Uterus (tissue), 3 donors: ENCODE measurements at regions not wholly inside any gene's neighbourhood (a gene's known extent, or its start where the extent isn't known, plus 50 kb on each side); places are given as distances from the start of the nearest gene placed in this dataset.

Experiments
- DNase-seq, 2 donors: peaks; one replicate each; pipeline ENCODE4 v3.0.0-alpha.2; 2019 to 2020
- H3K27ac ChIP-seq, 2 donors: fragments of 200-600 bp; sonication (generic); 1 replicate in 1 of 2; 2 replicates in 1 of 2; pipeline ENCODE4 v1.5.1; 2016 to 2018
- H3K27me3 ChIP-seq, 2 donors: fragments of 200-600 bp; sonication (generic); one replicate each; pipeline ENCODE4 v1.5.1; 2018 to 2019; ENCODE audit warnings: control low read depth in 1 of 2
- H3K36me3 ChIP-seq, 2 donors: fragments of 200-600 bp; sonication (generic); one replicate each; pipeline ENCODE4 v1.5.1; 2019; ENCODE audit warnings: control low read depth in 1 of 2
- H3K4me1 ChIP-seq, 2 donors: fragments of 200-600 bp; sonication (generic); one replicate each; pipeline ENCODE4 v1.5.1; 2018 to 2019; ENCODE audit warnings: control low read depth in 1 of 2
- H3K4me3 ChIP-seq, 2 donors: fragments of 200-600 bp; sonication (generic); 1 replicate in 1 of 2; 2 replicates in 1 of 2; pipeline ENCODE4 v1.5.1; 2018 to 2019; ENCODE audit warnings: mild to moderate bottlenecking in 1 of 2
- H3K9me3 ChIP-seq, 2 donors: fragments of 200-600 bp; sonication (generic); one replicate each; pipeline ENCODE4 v1.5.1; 2019; ENCODE audit warnings: control low read depth in 1 of 2
- POLR2A ChIP-seq, 2 donors: fragments of 450-650 bp; IDR thresholded peaks; one replicate each; pipeline ENCODE4 v1.6.1; 2016; ENCODE audit warnings: antibody characterized with exemption in 2 of 2, mild to moderate bottlenecking in 1 of 2, moderate library complexity in 1 of 2
- intact Hi-C: fragments of 100-400 bp; cut with DNase I; formaldehyde crosslinking; loops from one replicate; pipeline ENCODE4 v1.15.1; 2023; ENCODE audit warnings: low total_unique reads
- TF ChIP-seq, protein P1 (sequence below), 4 experiments: fragments of 200-600 bp in 2 of 4; fragments of 450-650 bp in 2 of 4; sonication (generic) in 2 of 4; IDR thresholded peaks; one replicate each; pipeline ENCODE4 v1.5.1; 2016 to 2019; ENCODE audit warnings: antibody characterized with exemption in 4 of 4, mild to moderate bottlenecking in 2 of 4, moderate library complexity in 1 of 4
- donor health status: DM: yes; HTN: yes; CAD: no.

DNA sequence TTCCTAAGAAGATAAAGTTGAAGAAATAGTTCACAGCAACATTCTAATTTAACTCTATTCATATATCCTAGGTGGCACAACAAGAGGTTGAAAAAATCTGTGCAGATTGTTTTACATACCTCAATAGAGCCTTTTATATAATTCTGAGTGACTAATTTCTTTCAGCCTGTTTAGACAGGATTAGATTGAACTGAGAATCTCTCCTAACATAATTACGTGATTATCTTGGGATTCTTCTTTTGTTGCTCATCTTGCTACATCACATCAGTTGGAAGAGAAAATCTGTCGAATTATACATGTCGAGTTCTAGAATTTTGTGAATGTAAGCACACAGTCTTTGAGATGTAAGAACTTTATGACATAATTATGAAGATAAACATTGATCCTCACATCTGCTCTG, 1873.7 kb upstream of the IGFBP7 start:
- intact Hi-C loops: no loop called here
- Histone ChIP-seq H3K27ac (no peak overlapping the region), H3K4me1 (no peaks in the 10 kb centered on the region), H3K9me3 (no peaks in the 10 kb centered on the region), H3K36me3 (no peaks in the 10 kb centered on the region), H3K27me3 (no peaks in the 10 kb centered on the region), H3K4me3 (no peak overlapping the region)
- TF ChIP-seq, protein P1, sequence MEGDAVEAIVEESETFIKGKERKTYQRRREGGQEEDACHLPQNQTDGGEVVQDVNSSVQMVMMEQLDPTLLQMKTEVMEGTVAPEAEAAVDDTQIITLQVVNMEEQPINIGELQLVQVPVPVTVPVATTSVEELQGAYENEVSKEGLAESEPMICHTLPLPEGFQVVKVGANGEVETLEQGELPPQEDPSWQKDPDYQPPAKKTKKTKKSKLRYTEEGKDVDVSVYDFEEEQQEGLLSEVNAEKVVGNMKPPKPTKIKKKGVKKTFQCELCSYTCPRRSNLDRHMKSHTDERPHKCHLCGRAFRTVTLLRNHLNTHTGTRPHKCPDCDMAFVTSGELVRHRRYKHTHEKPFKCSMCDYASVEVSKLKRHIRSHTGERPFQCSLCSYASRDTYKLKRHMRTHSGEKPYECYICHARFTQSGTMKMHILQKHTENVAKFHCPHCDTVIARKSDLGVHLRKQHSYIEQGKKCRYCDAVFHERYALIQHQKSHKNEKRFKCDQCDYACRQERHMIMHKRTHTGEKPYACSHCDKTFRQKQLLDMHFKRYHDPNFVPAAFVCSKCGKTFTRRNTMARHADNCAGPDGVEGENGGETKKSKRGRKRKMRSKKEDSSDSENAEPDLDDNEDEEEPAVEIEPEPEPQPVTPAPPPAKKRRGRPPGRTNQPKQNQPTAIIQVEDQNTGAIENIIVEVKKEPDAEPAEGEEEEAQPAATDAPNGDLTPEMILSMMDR (IDR thresholded peaks at IDR 0.05): no peak
- TF ChIP-seq POLR2A (IDR thresholded peaks at IDR 0.05): no peak
- DNase-seq: no peak

DNA sequence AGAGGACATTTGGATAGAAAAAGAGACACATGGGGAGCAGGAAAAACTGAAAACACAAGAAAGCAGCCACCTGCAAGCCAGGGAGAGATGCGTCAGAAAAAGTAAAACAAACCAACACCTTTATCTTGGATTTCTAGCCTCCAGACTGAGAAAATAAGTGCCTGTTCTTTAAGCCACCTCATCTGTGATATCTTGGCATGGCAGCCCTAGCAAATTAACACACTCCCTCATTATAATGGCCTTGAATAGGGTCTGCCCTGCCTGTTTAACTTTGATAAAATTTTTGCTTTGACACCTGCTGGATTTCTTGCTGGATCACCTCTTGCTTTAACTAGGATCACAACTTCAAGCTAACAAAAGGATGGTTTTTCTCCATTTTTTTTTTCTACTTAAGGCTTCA, 1892.0 kb upstream of the IGFBP7 start:
- Histone ChIP-seq H3K9me3 (no peaks in the 10 kb centered on the region), H3K4me3 (no peak overlapping the region), H3K27ac (no peak overlapping the region), H3K27me3 (no peaks in the 10 kb centered on the region), H3K36me3 (no peaks in the 10 kb centered on the region), H3K4me1 (no peaks in the 10 kb centered on the region)
- no peak for DNase-seq
- intact Hi-C loops: no loop called here
- TF ChIP-seq POLR2A (IDR thresholded peaks at IDR 0.05): no peak
- TF ChIP-seq, protein P1 (IDR thresholded peaks at IDR 0.05): no peak

DNA sequence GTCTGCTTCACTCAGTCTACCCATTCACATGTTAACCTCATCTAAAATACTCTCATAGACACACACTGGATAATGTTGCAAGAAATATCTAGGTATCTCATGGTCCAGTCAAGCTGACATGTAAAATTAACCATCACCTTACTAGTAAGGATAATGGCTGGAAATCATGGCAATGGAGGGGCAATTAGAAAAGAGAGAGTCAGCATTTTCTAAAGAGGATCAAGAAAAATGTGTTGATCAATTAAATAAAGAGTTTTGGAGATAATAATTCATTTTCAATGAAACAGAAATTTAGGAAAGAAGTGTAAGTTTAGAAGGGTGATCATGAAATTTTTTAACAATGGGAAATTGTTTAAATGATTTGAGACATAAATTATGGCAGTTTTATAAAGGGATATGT, 1914.1 kb upstream of the IGFBP7 start:
- Histone ChIP-seq H3K27ac (no peak overlapping the region), H3K27me3 (no peaks in the 10 kb centered on the region), H3K4me1 (no peaks in the 10 kb centered on the region), H3K9me3 (no peaks in the 10 kb centered on the region), H3K36me3 (no peaks in the 10 kb centered on the region), H3K4me3 (no peak overlapping the region)
- no peak for DNase-seq
- TF ChIP-seq POLR2A (IDR thresholded peaks at IDR 0.05): no peak
- TF ChIP-seq, protein P1 (IDR thresholded peaks at IDR 0.05): no peak
- intact Hi-C loops: no loop called here

DNA sequence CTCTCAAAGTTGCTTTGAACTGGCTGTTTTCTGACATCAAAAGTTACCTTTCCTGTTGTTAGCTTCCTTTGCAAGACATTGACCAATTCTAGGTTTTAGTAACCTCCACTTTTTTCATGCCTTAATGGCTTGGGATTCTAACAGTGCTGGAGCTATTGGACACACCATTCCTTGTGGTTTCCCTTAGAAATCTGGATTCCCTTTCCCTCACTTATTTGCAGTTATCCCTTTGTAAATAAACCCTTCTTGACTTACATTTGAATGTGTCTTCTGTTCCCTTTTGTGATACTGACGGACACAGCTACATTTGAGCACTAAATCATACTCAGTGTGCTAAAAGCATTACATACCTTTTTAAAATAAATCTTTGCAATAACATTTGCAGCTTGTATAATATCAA, 1927.6 kb upstream of the IGFBP7 start:
- Histone ChIP-seq H3K27me3 (no peaks in the 10 kb centered on the region), H3K9me3 (no peaks in the 10 kb centered on the region), H3K4me3 (no peak overlapping the region), H3K4me1 (no peaks in the 10 kb centered on the region), H3K36me3 (no peaks in the 10 kb centered on the region), H3K27ac (no peak overlapping the region)
- no peak for TF ChIP-seq POLR2A (IDR thresholded peaks at IDR 0.05)
- TF ChIP-seq, protein P1 (IDR thresholded peaks at IDR 0.05): no peak
- DNase-seq: no peak
- intact Hi-C loops: no loop called here

DNA sequence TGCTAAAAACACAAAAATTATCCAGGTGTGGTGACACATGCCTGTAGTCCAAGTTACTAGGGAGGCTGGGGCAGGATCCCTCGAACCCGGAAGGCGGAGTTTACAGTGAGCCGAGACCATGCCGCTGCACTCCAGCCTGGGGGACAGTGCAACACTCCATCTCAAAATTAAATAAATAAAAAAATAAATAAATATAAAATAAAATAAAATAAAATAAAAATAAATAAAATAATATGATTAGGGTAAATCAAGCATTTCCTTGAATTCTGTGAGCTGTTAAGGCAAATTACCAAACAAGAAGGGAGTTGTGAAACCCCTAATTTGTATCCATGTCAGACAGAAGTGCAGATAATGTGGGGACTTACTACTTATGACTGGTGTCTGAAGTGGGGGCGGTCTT, 1928.9 kb upstream of the IGFBP7 start:
- no peak overlapping the region for H3K27ac ChIP-seq
- no peak for TF ChIP-seq POLR2A (IDR thresholded peaks at IDR 0.05)
- TF ChIP-seq, protein P1 (IDR thresholded peaks at IDR 0.05): no peak
- H3K9me3 ChIP-seq: no peaks in the 10 kb centered on the region
- no peaks in the 10 kb centered on the region for H3K4me1 ChIP-seq
- H3K36me3 ChIP-seq: no peaks in the 10 kb centered on the region
- no peaks in the 10 kb centered on the region for H3K27me3 ChIP-seq
- intact Hi-C loops: no loop called here
- no peak for DNase-seq
- H3K4me3 ChIP-seq: no peak overlapping the region
